Mesenchymal stem cell (in vitro differentiated cells and primary cell): ENCODE measurements at regions not wholly inside any gene's neighbourhood (a gene's known extent, or its start where the extent isn't known, plus 50 kb on each side); places are given as distances from the start of the nearest gene placed in this dataset.
A peak's percentile ranks its signal among the peaks of the same experiment; 100 is the strongest.

Source experiments
- DNase-seq: peaks from one replicate; pipeline ENCODE4 v3.0.0-alpha.2; 2013
- H2AFZ ChIP-seq: one replicate; pipeline ENCODE4 v1.6.1; 2013; ENCODE audit warnings: low read depth, mild to moderate bottlenecking, control low read depth, inconsistent platforms, low read length, moderate library complexity
- H2AK5ac ChIP-seq: 2 replicates; pipeline ENCODE4 v1.6.1; 2013; ENCODE audit warnings: low read length, moderate library complexity, mild to moderate bottlenecking, inconsistent platforms; ENCODE audit not compliant: severe bottlenecking
- H2BK120ac ChIP-seq: one replicate; pipeline ENCODE4 v1.6.1; 2013; ENCODE audit warnings: low read depth, mild to moderate bottlenecking, inconsistent platforms, low read length, moderate library complexity
- H2BK12ac ChIP-seq, 2 experiments: one replicate each; pipeline ENCODE4 v1.6.1; 2013; ENCODE audit warnings: inconsistent platforms in 2 of 2, low read length in 2 of 2, mild to moderate bottlenecking in 2 of 2, moderate library complexity in 2 of 2, control low read depth in 1 of 2
- H2BK15ac ChIP-seq: one replicate; pipeline ENCODE4 v1.6.1; 2013; ENCODE audit warnings: mild to moderate bottlenecking, low read depth, inconsistent platforms; ENCODE audit not compliant: poor library complexity, severe bottlenecking
- H2BK5ac ChIP-seq: 2 replicates; pipeline ENCODE4 v1.6.1; 2013; ENCODE audit warnings: low read depth, mild to moderate bottlenecking, low read length, control low read depth, inconsistent platforms; ENCODE audit not compliant: poor library complexity, severe bottlenecking
- H3K14ac ChIP-seq, 2 experiments: one replicate each; pipeline ENCODE4 v1.6.1; 2013; ENCODE audit warnings: inconsistent platforms in 2 of 2, low read length in 2 of 2, control low read depth in 1 of 2, mild to moderate bottlenecking in 1 of 2, moderate library complexity in 1 of 2
- H3K18ac ChIP-seq, 2 experiments: one replicate each; pipeline ENCODE4 v1.6.1; 2013; ENCODE audit warnings: inconsistent platforms in 2 of 2, low read length in 2 of 2, control low read depth in 1 of 2, low read depth in 1 of 2, mild to moderate bottlenecking in 1 of 2
- H3K23ac ChIP-seq, 2 experiments: one replicate each; pipeline ENCODE4 v1.6.1; 2013; ENCODE audit warnings: inconsistent platforms in 2 of 2, low read length in 2 of 2, mild to moderate bottlenecking in 2 of 2, moderate library complexity in 2 of 2, control low read depth in 1 of 2
- H3K27ac ChIP-seq: 2 replicates; pipeline ENCODE4 v1.5.1; 2013; ENCODE audit warnings: mild to moderate bottlenecking, moderate library complexity, low read length, control low read depth, inconsistent platforms; ENCODE audit not compliant: poor library complexity, severe bottlenecking
- H3K27me3 ChIP-seq, 2 experiments: 2 replicates each; pipeline versions ENCODE4 v1.6.1 to v1.7.0; 2013; ENCODE audit warnings: low read length in 2 of 2, mild to moderate bottlenecking in 2 of 2, moderate library complexity in 2 of 2, control low read depth in 1 of 2, inconsistent platforms in 1 of 2; ENCODE audit not compliant: control insufficient read depth in 1 of 2, insufficient read depth in 1 of 2
- H3K36me3 ChIP-seq, 2 experiments: 2 replicates each; pipeline versions ENCODE4 v1.6.1 to v1.7.0; 2013; ENCODE audit warnings: low read length in 2 of 2, control low read depth in 1 of 2, inconsistent platforms in 1 of 2, low read depth in 1 of 2, mild to moderate bottlenecking in 1 of 2; ENCODE audit not compliant: insufficient read depth in 2 of 2, control insufficient read depth in 1 of 2
- H3K4ac ChIP-seq, 2 experiments: one replicate each; pipeline ENCODE4 v1.6.1; 2013; ENCODE audit warnings: inconsistent platforms in 2 of 2, low read length in 2 of 2, mild to moderate bottlenecking in 2 of 2, moderate library complexity in 2 of 2, control low read depth in 1 of 2, low read depth in 1 of 2
- H3K4me1 ChIP-seq: 2 replicates; pipeline ENCODE4 v1.6.1; 2013; ENCODE audit warnings: low read depth, low read length, control low read depth; ENCODE audit not compliant: control insufficient read depth, insufficient read depth
- H3K4me2 ChIP-seq: 2 replicates; pipeline ENCODE4 v1.6.1; 2013; ENCODE audit warnings: low read length, mild to moderate bottlenecking, inconsistent platforms; ENCODE audit not compliant: poor library complexity, severe bottlenecking
- H3K4me3 ChIP-seq, 2 experiments: 2 replicates each; pipeline versions ENCODE4 v1.5.1 to v1.7.0; 2013; ENCODE audit warnings: low read length in 2 of 2, mild to moderate bottlenecking in 2 of 2, control low read depth in 1 of 2, low read depth in 1 of 2; ENCODE audit not compliant: insufficient read depth in 1 of 2
- H3K79me1 ChIP-seq: replicated peaks from 2 replicates; pipeline ENCODE4 v1.6.1; 2013; ENCODE audit warnings: mild to moderate bottlenecking, control low read depth, low read length, inconsistent platforms; ENCODE audit not compliant: poor library complexity, severe bottlenecking
- H3K9ac ChIP-seq: 2 replicates; pipeline ENCODE4 v1.7.0; 2013; ENCODE audit warnings: mild to moderate bottlenecking, low read length, moderate library complexity
- H3K9me3 ChIP-seq: 2 replicates; pipeline ENCODE4 v1.7.0; 2013; ENCODE audit warnings: mild to moderate bottlenecking, low read length; ENCODE audit not compliant: control insufficient read depth
- H4K8ac ChIP-seq: one replicate; pipeline ENCODE4 v1.6.1; 2013; ENCODE audit warnings: inconsistent platforms, mild to moderate bottlenecking, low read length, moderate library complexity
- H4K91ac ChIP-seq: one replicate; pipeline ENCODE4 v1.6.1; 2013; ENCODE audit warnings: mild to moderate bottlenecking, low read length, inconsistent platforms
- WGBS: methylation state at CpG from one replicate; pipeline ENCODE4 v1.1.7; 2013; ENCODE audit warnings: mixed read lengths; 5-methylcytosine and 5-hydroxymethylcytosine counted together

GRCh38 chr1:59041646-59042277 lies 255.1 kb upstream of the FGGY start:
- peak overlapping the region; percentile 68 for H4K8ac ChIP-seq
- no peak overlapping the region for H3K27ac ChIP-seq
- no peak overlapping the region for H2AK5ac ChIP-seq
- no peak overlapping the region for H3K4me2 ChIP-seq
- H3K18ac ChIP-seq = peak overlapping the region; percentile 63 to 84
- no peaks in the 10 kb centered on the region for H3K36me3 ChIP-seq
- H3K79me1 ChIP-seq = no peaks in the 10 kb centered on the region
- no peaks in the 10 kb centered on the region for H3K9me3 ChIP-seq
- H3K4me3 ChIP-seq = no peak overlapping the region
- peak overlapping the region; percentile 47 for H2AFZ ChIP-seq
- no peak overlapping the region for H2BK120ac ChIP-seq
- H3K27me3 ChIP-seq = no peaks in the 10 kb centered on the region
- H3K4ac ChIP-seq = peak overlapping the region in 1 of 2 experiments; percentile 32
- no peak overlapping the region for H3K14ac ChIP-seq
- DNase-seq = peak; percentile 45
- peaks cover 9% of the 10 kb centered on the region for H3K4me1 ChIP-seq
- no peak overlapping the region for H3K23ac ChIP-seq
- H2BK5ac ChIP-seq = no peak overlapping the region
- no peak overlapping the region for H4K91ac ChIP-seq
- no peak overlapping the region for H2BK15ac ChIP-seq
- H3K9ac ChIP-seq = peak overlapping the region; percentile 26
- peak overlapping the region; percentile 6 to 80 for H2BK12ac ChIP-seq
- 78% methylated on average over 5 of the region's 5 CpGs for WGBS

DNA sequence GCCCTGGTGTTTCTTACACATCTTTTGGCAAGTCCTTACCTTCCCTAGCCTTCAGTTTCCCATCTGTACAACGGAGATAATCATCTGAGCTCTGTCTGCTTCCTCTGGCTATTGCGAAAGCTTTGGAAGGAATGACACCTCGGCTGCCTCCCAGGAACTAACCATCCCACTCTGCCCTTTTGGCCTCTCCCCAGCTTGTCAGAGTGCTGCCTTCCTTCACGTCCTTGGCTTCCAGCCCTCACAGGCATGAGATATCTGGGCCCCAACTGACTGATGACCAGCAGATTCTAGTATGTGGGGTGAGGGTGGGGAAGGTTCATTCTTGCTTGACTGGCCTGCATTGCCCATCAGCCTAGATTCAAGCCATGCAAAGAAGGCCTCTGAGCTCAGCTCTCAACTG lies 253.1 kb upstream of the FGGY start:
- Histone ChIP-seq H3K27ac (no peak overlapping the region), H3K18ac (peak overlapping the region; percentile 26 to 94), H2BK15ac (no peak overlapping the region), H3K4me3 (no peak overlapping the region), H2BK12ac (peak overlapping the region; percentile 44 to 65), H4K8ac (no peak overlapping the region), H3K4me2 (no peak overlapping the region), H3K36me3 (peaks cover 0 to under 1% of the 10 kb centered on the region in 2 experiments), H3K4ac (peak overlapping the region in 1 of 2 experiments; percentile 81), H3K79me1 (no peaks in the 10 kb centered on the region), H3K27me3 (no peaks in the 10 kb centered on the region), H4K91ac (peak overlapping the region; percentile 65), H2BK5ac (no peak overlapping the region), H3K14ac (no peak overlapping the region), H3K4me1 (peaks cover 11% of the 10 kb centered on the region), H2AK5ac (peak overlapping the region; percentile 11), H2AFZ (no peak overlapping the region), H3K9ac (peak overlapping the region; percentile 38), H3K23ac (no peak overlapping the region), H3K9me3 (no peaks in the 10 kb centered on the region), H2BK120ac (no peak overlapping the region)
- 15% methylated on average over 3 of the region's 4 CpGs for WGBS
- peak; percentile 94 for DNase-seq

GRCh38 chr1:59044535-59045121 lies 252.3 kb upstream of the FGGY start:
- Histone ChIP-seq H2BK12ac (peak overlapping the region in 1 of 2 experiments; percentile 83), H3K14ac (no peak overlapping the region)
- 77% methylated on average over 2 of the region's 2 CpGs for WGBS

DNA sequence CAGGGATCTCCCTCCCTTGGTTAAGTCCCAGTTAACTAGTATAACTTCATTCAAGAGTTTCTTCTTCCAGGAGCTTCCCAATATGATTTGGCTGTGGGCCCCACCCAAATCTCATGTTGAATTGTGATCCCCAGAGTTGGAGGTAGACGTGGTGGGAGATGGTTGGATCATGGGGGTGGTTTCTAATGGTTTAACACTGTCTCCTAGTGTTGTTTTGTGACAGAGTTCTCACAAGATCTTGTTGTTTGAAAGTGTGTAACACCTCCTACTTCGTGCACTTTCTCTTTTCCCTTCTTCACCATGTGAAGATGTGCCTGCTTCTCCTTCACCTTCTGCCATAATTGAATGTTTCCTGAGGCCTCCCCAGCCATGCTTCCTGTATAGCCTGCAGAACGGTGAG lies 251.8 kb upstream of the FGGY start:
- Histone ChIP-seq H3K27me3 (no peaks in the 10 kb centered on the region), H2BK5ac (peak overlapping the region; percentile 20), H2AFZ (no peak overlapping the region), H3K36me3 (peaks cover 0 to 4% of the 10 kb centered on the region in 2 experiments), H2BK120ac (peak overlapping the region; percentile 30), H2BK15ac (no peak overlapping the region), H4K91ac (peak overlapping the region; percentile 18), H3K23ac (peak overlapping the region in 1 of 2 experiments; percentile 51), H3K4me3 (no peak overlapping the region), H2BK12ac (peak overlapping the region; percentile 85 to 88), H3K9me3 (no peaks in the 10 kb centered on the region), H3K18ac (peak overlapping the region; percentile 69 to 79), H4K8ac (peak overlapping the region; percentile 45), H3K4ac (peak overlapping the region; percentile 15 to 24), H3K4me2 (no peak overlapping the region), H3K27ac (no peak overlapping the region), H3K9ac (no peak overlapping the region), H2AK5ac (no peak overlapping the region), H3K14ac (no peak overlapping the region), H3K79me1 (no peaks in the 10 kb centered on the region), H3K4me1 (peaks cover 11% of the 10 kb centered on the region)
- 85% methylated on average over 3 of the region's 3 CpGs for WGBS
- no peak for DNase-seq

More at GRCh38 chr1:59044535-59045121, 252.3 kb upstream of the FGGY start:
- no peak overlapping the region for H2BK15ac ChIP-seq
- H2BK5ac ChIP-seq = peak overlapping the region; percentile 20
- H3K4me3 ChIP-seq = no peak overlapping the region
- peaks cover 0 to 4% of the 10 kb centered on the region in 2 experiments for H3K36me3 ChIP-seq
- H2BK120ac ChIP-seq = peak overlapping the region; percentile 65
- H3K23ac ChIP-seq = no peak overlapping the region
- DNase-seq = peak; percentile 44
- peak overlapping the region; percentile 54 to 69 for H3K18ac ChIP-seq
- peak overlapping the region; percentile 18 for H3K9ac ChIP-seq
- H3K79me1 ChIP-seq = no peaks in the 10 kb centered on the region
- H3K27me3 ChIP-seq = no peaks in the 10 kb centered on the region
- H4K91ac ChIP-seq = peak overlapping the region; percentile 44
- no peak overlapping the region for H4K8ac ChIP-seq
- H3K4ac ChIP-seq = peak overlapping the region; percentile 41 to 81
- H3K4me2 ChIP-seq = no peak overlapping the region
- no peak overlapping the region for H3K27ac ChIP-seq
- H3K9me3 ChIP-seq = no peaks in the 10 kb centered on the region
- no peak overlapping the region for H2AFZ ChIP-seq
- H2AK5ac ChIP-seq = no peak overlapping the region
- peaks cover 11% of the 10 kb centered on the region for H3K4me1 ChIP-seq
